NT2/D1 (cell line): ENCODE measurements at regions not wholly inside any gene's neighbourhood (a gene's known extent, or its start where the extent isn't known, plus 50 kb on each side); places are given as distances from the start of the nearest gene placed in this dataset.

ENCODE experiments used
- SUZ12 ChIP-seq: IDR thresholded peaks from 2 replicates; pipeline ENCODE4 v1.6.1; 2011; ENCODE audit not compliant: insufficient read length, insufficient read depth; ENCODE audit errors: extremely low read depth
- YY1 ChIP-seq: IDR thresholded peaks from 2 replicates; pipeline ENCODE4 v1.6.1; 2011; ENCODE audit not compliant: insufficient read length, insufficient read depth

DNA sequence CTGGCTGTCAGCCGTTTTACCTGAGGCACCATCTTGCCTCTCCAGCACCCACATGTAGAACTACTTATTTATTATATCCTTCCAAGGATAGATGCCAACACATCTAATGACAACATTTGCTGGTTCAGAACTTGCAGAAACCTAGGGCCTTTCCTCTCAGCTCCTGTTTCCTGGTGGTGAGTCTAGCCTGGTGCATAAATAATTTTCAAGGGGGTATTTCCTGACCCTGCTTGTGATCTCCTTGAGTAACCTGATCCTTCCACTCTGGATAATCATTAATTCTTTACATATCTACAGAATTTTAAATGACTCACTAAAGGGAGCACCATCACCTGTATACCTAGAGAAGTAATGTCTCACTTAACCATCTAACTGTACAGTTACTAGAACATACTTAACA is 153.4 kb downstream of the PPARGC1A start:
- no peak for TF ChIP-seq SUZ12
- TF ChIP-seq YY1 = no peak
